ENCODE measurements at regions not wholly inside any gene's neighbourhood (a gene's known extent, or its start where the extent isn't known, plus 50 kb on each side); places are given as distances from the start of the nearest gene placed in this dataset.
"Not testable (repeated sequence)": the region's sequence is repeated elsewhere in the genome, so short reads cannot be mapped to it uniquely, and the experiment has no call there.

DNA sequence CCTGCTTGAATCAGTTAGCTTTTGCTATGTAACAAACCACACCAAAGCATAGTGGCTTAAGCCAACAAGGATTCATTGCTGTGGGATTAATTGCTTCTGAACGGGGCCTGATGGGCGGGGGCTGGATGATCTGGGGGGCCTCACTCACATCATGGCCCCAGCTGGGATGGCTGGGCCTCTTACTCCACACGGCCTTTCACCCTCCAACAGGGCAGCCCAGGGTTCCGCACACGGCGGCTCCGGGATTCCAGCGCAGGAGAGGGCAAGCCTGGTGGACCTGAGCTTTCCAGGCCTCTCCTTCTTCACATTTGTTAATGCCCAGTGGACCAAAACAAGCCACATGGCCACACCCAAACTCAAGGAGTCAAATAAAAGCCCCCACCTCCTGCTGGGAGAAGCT, 86.3 kb upstream of the PHLPP1 start:
- no peak for DNase-seq (ENCODE audit: low read depth, low spot score)

DNA sequence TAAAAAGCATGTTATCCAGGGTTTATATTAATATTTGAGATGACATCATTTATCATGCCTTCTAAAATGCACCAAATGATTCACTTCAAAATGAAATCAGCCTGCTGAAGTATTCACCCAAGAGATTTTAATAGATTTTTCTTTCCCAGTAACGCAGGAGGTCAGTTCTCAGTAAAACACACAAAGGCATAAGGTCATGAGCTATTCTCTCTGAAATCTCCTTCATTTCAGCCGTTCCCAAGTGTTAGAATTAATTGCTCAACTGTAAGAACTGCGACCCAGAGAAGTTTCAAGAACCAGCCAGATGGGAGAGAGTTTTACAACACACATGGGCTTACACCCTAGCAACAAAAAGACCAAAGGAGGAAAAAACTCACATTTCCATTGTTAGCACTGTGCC, 84.2 kb upstream of the PHLPP1 start:
- DNase-seq (ENCODE audit: low read depth, low spot score): no peak

DNA sequence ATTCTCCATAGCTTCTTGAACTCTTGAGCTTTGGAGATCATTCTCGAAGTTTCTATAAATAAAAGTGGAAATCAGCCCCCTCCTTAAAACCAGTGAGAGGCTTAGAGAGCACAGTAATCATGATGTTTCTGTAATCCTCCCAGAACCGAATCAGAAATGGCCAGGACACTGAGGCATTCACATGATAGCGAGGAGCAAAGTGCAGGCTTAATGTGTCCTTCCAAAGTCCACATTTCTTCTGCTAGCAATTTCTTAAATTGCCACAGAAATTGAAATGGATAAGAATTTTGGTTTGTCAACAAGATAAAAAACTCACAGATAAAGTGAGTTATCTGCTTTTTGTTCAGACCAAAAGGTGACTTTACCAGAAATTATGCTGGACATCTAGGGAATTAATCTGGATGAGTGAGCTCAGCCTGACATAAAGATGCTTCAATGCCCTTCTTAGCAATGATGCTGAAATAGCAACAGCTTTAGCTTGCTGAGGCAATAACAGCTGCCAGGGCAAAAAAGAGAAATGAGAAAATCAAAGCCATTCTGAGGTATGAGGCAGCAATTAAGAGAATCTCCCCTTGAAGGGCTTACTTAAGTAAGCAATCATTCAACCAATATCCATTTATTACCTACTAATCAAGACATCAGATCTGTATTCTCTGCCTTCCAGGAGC, 82.4 kb upstream of the PHLPP1 start:
- DNase-seq (ENCODE audit: low read depth, low spot score): no peak

DNA sequence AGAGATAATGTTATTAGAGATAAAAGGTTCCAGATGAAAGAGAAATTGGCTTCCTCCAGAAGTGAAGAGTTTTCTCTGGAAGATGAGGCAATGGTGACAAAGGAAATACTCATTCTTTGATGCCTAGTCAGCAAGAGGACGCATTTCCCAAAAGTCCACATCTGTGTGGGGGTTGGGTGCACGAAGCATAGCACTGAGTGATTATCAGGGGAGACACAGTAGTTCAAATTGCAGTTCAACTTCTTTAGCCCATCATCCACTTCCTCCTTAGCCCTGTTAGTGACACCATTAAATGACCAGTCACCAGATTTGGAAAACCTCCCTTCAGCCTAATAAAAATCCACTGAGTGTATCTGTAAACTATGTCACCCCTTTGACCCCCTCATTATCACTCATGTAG, 80.9 kb upstream of the PHLPP1 start:
- DNase-seq (ENCODE audit: low read depth, low spot score): no peak

DNA sequence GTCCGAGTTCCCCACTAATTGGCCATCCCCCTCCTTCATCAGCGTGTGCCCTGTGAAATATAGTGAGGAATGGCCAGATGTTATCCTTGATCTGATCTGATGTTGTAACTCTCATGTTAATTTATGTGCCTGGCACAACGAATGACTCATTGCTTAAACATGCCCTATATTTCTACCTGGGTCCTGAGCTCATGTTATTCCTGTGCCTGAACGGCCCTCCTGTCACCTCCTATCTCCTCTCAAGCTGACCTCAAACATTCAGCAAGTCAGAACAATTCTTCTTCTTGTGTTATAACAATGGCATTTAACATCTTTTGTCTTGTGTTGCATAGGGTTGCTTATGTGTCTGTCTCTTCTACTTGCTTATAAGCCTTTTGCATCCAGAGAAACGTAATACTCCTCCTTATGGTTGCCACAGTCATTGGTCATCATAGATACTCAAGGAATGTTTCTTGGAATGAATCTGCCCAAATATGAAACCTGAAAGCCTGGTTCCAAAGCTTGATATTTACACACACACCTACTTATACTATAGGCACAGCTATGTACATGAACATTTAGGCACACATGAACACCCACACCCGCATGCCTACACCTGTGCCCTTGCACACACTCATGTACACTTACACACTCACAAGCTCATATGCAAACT, 80.2 kb upstream of the PHLPP1 start:
- no peak for DNase-seq (ENCODE audit: low read depth, low spot score)

DNA sequence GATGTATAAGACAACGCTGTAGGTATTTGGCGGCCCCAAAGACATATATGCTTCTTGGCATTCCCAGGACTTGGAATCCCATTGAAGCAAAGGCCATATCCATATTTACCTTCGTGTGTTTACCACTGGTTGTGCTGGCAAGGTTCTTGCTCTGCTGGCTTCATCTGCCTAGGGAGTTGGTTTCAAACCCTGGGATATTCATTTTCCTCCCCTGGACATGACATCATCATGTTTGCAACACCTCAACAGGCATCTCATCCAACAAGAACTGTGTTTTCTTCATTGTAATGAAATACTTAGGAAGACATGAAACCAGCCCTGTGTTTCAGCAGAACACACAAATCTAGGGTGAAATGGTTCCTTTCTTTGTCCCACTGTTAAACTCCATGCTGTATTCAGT, 77.9 kb upstream of the PHLPP1 start:
- DNase-seq (ENCODE audit: low read depth, low spot score): no peak

DNA sequence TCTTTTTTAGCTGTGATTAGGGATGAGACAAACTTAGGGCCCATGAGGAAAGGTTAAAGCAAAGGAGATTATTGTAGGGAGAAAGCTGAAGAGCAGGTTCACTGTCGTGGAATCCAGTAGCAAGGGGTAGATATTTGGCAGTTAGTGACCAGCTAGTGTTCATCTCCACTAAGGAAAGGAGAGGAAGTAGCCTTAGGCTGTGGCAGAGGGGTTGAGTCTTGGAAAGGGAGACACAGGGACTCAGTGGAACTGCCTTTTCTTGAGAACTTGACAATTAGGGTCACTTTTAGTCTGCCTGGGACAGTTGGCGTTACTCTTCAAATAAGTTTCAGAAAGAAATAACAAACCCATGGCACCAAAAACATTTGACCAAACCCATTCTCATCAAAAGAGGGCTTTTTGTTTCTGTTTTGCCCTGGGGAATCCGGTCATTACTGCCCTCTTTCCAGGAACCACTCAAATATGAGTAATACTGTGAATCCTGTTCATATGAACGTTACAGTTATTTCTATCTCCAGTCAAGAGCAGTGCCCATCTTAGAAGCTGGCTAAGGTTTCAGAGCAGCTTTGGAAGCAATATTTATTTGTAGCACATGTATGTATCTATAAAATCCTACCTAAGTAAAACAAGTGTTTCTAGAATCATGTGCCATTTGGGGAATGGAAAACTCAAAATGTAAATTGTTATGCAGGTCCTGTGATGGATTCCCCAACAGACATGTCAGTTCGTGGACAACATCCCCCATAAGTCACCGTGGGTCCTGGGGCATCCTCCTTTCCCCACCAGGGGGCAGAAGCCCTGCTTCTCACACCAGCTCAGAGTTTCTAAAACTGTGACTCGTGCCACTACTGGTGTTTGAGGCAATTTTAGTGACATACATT, 77.3 kb upstream of the PHLPP1 start:
- no peak for DNase-seq (ENCODE audit: low read depth, low spot score)

DNA sequence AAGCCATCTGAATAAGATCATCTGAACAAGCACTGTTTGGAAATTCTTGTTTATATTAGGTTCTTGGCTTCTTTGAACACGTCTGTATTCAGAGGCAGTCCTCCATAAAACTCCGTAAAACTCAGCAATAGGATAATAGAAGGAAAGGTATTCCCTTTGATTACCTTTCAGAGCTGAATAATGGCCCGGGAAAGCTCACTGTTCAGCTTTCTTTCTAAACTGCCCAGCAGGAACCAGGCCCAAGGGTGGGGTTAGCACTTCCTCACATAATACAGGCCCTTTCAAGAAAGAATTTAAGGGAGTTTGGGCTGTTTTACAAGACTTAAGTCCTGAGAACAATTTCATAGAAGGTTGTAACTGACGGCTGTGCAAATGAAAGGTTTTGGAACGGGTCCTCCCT, 72.2 kb upstream of the PHLPP1 start:
- no peak for DNase-seq (ENCODE audit: low read depth, low spot score)

DNA sequence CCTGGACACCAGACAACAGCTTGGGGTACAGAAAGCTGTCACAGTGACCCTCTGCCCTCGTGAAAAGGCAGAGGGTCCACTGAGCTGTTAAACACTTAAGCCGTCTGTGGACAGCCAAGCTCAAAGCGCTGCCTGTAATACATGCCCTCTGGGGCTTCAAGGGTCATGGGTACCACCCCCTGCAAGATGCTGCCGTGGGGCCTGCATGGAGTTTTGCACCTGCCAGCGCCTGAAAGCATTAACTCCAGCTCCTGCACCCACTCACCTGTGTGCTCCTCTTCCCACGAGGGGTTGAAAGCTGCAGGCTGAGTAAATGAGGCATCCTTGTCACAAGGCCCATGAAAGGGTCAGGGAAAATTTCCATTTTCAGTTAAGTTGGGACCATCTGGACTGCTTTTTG, 70.6 kb upstream of the PHLPP1 start:
- no peak for DNase-seq (ENCODE audit: low read depth, low spot score)

DNA sequence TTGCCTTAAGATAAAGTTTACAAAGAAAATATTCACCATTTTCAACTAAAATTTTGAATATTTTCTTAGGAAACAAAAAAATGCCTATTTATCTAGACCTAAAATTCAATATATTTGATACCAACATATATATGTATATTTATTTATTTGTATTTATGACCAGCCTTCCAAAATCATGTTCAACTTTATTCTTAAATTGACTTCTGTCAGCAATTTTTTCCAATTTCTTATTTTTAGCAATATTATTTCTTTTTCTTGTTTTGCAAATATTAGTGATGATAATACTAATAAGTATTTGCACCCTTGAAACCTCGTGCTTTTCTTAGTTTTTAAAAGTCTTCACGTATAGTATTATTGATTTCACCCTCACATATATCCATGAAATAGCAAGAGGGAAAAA, 68.2 kb upstream of the PHLPP1 start:
- no peak for DNase-seq (ENCODE audit: low read depth, low spot score)

DNA sequence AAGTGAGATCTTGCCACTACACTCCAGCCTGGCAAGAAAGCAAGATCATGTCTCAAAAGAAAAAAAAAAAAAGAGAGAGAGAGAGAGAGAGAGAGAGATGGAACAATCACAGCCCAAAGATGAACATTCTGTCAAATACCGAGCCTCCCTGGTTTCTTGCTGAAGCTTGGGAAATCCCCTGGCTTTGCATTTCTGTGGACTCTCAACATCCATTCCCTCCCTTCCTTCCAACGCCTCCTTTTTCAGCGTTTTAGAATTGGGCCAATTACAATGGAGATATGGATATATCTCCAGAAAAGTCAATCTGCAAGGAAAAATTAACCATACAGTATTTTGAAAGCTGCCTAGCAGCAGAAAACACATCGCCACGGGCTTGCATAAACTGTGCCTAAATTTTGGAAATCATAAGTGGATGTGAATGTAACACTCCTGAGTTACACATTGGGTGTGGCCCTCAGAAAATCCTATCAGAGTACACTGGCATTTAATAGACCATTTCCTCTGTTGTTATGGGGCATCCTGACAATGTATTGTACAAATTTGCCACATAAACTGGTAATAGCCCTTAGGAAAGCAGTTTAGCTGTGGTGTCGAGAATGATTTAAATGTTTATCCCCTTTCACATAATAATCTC, 67.2 kb upstream of the PHLPP1 start:
- DNase-seq (ENCODE audit: low read depth, low spot score): no peak

DNA sequence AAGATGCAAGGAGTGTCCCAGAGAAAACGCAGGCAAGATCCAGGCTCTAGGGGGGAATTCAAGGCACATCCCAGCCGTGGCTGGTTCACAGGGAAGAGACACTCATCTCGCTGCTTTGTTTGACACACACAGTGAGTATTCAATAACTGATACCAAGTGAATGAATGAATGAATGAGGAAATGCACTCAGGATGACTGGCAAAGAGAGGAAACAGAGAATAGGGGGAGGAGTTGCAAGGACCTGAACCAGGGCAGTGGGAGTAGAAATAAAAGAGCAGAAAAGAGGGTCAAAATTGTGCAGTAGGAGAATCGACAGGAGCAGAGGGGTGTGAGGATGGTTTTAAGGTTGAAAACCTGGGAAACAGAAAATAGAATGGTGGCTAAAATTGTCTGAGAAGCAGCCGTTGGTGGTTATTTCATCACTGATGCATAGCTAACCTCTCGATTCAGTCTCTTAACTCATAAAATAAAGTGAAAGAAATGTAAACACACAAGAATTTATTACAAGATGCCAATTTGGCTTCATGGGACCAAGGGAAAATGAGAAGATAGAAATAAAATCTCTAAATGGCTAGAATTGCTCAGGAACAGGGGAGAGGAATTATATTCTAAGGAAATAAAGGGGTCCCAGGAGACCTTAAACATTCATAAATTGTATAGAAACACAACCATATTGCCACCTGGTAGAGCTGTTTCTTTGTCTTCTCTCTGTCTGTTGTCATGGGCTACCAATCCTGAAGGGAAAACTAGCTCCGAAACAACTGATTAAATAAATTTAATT, 63.9 kb upstream of the PHLPP1 start:
- DNase-seq (ENCODE audit: low read depth, low spot score): no peak

DNA sequence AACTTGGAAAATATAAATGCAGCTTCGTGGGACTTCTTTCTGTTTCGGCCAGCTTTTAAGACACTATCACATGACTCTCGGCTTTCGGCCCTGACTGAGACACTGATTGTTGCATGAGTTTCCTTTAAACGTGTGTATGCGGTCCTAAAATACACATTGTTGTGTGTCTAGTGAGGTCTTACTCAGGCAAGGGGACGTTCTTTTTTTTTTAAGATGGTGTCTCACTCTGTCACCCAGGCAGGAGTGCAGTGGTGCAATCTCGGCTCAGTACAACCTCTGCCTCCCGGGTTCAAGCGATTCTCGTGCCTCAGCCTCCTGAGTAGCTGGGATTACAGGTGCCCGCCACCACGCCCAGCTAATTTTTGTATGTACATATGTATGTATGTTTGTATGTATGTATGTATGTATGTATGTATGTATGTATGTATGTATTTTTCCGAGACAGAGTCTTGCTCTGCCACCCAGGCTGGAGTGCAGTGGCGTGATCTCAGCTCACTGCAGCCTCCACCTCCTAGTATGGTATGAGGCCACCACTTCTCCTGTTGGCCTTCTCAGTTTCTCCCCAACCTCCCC, 63.2 kb upstream of the PHLPP1 start:
- not testable (repeated sequence) for DNase-seq (ENCODE audit: low read depth, low spot score)

DNA sequence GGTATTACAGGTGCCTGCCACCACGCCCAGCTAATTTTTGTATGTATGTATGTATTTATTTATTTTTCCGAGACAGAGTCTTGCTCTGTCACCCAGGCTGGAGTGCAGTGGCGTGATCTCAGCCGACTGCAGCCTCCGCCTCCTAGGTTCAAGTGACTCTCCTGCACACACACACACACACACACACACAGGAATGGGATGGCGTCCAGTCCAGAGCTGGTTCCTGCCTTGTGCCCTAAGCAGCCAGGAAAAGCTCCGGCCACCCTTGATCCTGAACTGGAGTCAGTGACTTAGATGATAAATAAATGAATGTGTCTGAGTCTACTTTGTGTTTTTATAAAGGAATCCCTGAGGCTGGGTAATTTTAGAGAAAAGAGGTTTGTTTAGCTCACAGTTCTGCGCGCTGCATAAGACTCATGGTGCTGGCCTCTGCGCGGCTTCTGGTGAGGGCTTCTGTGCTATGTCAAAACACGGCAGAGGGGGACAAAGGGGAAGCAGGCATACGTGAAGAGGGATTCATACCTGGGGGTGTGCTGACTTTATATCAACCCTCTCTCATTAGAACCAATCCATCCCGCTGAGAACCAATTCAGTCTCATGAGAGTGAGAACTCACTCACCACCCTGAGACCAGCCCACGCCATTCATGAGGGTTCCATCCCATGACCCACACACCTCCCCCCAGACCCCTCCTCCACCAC, 59.7 kb upstream of the PHLPP1 start:
- no peak for DNase-seq (ENCODE audit: low read depth, low spot score)

DNA sequence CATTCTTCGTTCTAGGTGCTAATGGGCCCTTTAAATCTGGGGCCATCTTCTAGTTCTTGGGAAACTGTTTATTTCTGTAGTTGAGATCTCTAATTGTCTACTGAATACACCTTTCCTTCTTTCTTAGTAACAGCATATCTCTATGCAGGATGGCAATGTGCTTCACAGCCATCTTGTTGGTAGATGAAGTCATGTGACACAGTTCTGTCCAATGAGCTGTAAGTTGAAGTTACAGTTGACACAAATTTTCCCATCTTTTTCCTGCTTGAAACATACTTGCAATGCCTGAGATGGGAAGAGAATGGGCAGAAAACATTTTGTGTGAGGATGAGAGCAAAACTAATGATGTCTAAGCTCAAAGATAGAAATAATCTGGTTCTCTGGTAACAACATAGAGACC, 57.3 kb upstream of the PHLPP1 start:
- no peak for DNase-seq (ENCODE audit: low read depth, low spot score)

DNA sequence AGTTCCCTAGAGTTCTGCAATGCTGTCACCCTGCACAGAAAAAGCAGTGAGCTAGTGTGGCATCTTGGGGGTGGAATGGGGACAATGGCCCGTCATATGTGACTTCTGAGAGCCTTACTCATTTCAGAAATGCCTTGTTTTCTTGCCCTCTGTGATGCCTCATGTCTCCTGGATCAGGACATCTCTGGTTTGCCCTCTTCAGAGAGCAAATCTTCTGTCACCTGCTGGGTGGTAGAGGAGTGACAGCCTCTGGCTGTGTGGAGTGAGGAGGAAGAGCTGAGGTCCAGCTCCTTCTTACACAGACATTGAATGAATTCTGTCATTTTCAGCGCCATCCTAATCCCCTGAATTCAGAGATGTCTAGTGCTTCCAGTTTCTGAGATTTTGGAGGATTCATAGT, 55.6 kb upstream of the PHLPP1 start:
- DNase-seq (ENCODE audit: low read depth, low spot score): no peak

DNA sequence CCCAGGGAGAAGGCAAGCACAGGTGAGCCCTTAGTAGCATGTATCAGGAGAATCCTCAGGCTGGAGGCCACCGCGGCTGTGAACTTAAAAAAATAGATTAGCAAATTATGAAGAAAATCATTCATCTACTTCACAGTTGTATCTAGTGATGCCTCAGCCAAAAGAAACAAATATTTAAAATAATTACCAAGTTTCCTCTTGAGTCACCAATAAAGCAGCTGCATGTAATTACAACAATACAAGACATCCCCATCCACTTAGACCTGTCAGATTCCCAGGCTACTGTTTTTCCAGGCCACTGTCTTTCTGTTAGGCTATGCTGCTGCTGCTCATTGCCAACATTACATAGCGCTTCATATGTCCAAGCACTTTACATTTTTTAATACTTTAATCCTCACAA, 54.6 kb upstream of the PHLPP1 start:
- no peak for DNase-seq (ENCODE audit: low read depth, low spot score)

DNA sequence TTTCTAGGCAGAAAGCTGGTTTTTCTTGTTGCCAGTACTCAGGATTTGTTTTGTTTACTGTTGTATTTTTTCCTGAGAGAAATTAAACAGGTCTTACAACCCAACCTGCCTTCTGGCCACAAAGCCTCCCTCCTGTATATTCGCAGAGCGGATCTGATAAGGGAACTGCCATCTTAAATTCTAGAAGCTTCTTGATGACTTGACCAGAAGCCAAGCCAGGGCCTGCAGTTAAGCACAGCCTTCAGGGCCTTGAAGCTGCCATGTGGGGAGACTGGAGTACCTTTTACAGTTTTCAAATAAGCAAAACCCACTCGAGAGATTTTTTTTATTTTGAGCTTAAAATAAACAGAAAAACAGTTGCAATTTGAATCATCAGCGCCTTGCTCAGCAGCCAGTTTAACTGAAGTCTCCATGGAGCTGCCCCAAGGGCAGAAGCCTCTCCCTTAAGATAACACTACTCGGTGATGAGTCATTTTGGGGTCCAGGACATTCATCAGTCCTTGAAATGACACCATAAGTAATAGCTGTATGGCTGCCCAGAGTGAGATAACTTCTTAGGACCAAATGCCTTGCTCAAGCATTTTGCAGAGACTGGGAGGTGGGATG, 51.5 kb upstream of the PHLPP1 start:
- peak; percentile 12 for DNase-seq (ENCODE audit: low read depth, low spot score)

DNA sequence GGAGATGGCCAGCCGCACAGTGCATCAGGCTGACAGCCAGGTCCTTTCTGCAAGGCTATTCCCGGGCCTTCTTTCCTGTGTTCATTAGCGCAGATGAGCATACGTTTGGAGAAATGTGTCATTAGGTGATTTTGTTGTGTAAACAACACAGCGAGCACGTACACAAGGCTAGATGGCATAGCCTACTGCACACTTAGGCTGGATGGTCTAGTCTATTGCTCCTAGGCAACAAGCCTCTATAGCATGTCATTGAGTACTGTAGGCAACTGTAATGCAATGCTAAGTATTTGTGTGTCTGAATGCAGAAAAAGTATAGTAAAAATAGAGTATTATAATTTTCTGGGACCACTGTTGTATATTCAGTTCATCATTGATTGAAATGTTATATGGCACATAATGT, 50.9 kb upstream of the PHLPP1 start:
- no peak for DNase-seq (ENCODE audit: low read depth, low spot score)

DNA sequence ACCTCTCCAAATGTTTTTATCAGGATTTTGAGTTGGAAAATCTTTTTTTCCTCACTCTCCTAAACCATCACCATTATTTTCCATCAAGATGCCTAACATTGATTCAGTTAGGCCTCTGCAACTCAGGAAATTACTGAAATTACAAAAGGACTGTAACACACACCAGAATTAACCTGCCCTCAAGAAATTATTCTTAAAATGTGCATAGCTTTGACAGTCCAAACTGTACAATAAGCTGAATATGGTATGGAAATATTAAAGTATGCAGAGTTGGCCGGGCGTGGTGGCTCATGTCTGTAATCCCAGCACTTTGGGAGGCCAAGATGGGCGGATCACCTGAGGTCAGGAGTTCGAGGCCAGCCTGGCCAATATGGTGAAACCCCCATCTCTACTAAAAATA, 50.2 kb upstream of the PHLPP1 start:
- no peak for DNase-seq (ENCODE audit: low read depth, low spot score)
